ENCODE measurements at regions not wholly inside any gene's neighbourhood (a gene's known extent, or its start where the extent isn't known, plus 50 kb on each side); places are given as distances from the start of the nearest gene placed in this dataset.
A peak's percentile ranks its signal among the peaks of the same experiment; 100 is the strongest.

- peak; percentile 37 for DNase-seq (ENCODE audit: extremely low spot score)
- POLR2A ChIA-PET: no interaction called here
- CTCF ChIA-PET: interaction anchor here (0.6 to 1.0 kb wide), 3 partner anchors 13 to 107 kb away, joined by 3 read pairs; no protein-coding TSS in a partner anchor
- TF ChIP-seq ZNF384 (IDR thresholded peaks at IDR 0.05) (no peak), TARDBP (IDR thresholded peaks at IDR 0.05) (no peak), ELF4 (IDR thresholded peaks at IDR 0.05) (no peak), SUZ12 (IDR thresholded peaks at IDR 0.05) (no peak), HDGF (IDR thresholded peaks at IDR 0.05; ENCODE audit: borderline replicate concordance) (no peak)
These were observed 411.0 kb upstream of the OR4E1 start for GRCh38 chr14:22084393-22085281.

- POLR2A ChIA-PET: no interaction called here
- CTCF ChIA-PET: no interaction called here
- DNase-seq (ENCODE audit: extremely low spot score): no peak
- TF ChIP-seq TARDBP (IDR thresholded peaks at IDR 0.05) (no peak), HDGF (IDR thresholded peaks at IDR 0.05; ENCODE audit: borderline replicate concordance) (no peak), ELF4 (IDR thresholded peaks at IDR 0.05) (no peak), FOXA1 (IDR thresholded peaks at IDR 0.05) (no peak), ARNT (IDR thresholded peaks at IDR 0.05) (no peak), SP1 (IDR thresholded peaks at IDR 0.05) (no peak), PKNOX1 (IDR thresholded peaks at IDR 0.05) (no peak), LEF1 (IDR thresholded peaks at IDR 0.05; ENCODE audit: borderline replicate concordance) (no peak), SUZ12 (IDR thresholded peaks at IDR 0.05) (no peak), L3MBTL2 (conservative IDR thresholded peaks at IDR 0.05) (no peak), ZNF384 (IDR thresholded peaks at IDR 0.05) (no peak), NFRKB (IDR thresholded peaks at IDR 0.05) (no peak), FOXK2 (IDR thresholded peaks at IDR 0.05) (no peak), FOXM1 (IDR thresholded peaks at IDR 0.05; ENCODE audit: borderline replicate concordance) (no peak), CTBP1 (IDR thresholded peaks at IDR 0.05; ENCODE audit: borderline replicate concordance) (no peak), BHLHE40 (IDR thresholded peaks at IDR 0.05; ENCODE audit: borderline replicate concordance) (no peak)
These were observed 407.7 kb upstream of the OR4E1 start for GRCh38 chr14:22081337-22081736.

- no peak for DNase-seq (ENCODE audit: extremely low spot score)
- TF ChIP-seq FOXK2 (IDR thresholded peaks at IDR 0.05): no peak
- no peak for TF ChIP-seq NFRKB (IDR thresholded peaks at IDR 0.05)
- TF ChIP-seq ELF4 (IDR thresholded peaks at IDR 0.05): no peak
- no peak for TF ChIP-seq FOXM1 (IDR thresholded peaks at IDR 0.05; ENCODE audit: borderline replicate concordance)
- no peak for TF ChIP-seq FOXA1 (IDR thresholded peaks at IDR 0.05)
- no peak for TF ChIP-seq ZNF384 (IDR thresholded peaks at IDR 0.05)
- TF ChIP-seq CTBP1 (IDR thresholded peaks at IDR 0.05; ENCODE audit: borderline replicate concordance): no peak
- TF ChIP-seq SUZ12 (IDR thresholded peaks at IDR 0.05): no peak
- TF ChIP-seq HDGF (IDR thresholded peaks at IDR 0.05; ENCODE audit: borderline replicate concordance): no peak
- TF ChIP-seq SP1 (IDR thresholded peaks at IDR 0.05): no peak
- no peak for TF ChIP-seq PKNOX1 (IDR thresholded peaks at IDR 0.05)
- TF ChIP-seq BHLHE40 (IDR thresholded peaks at IDR 0.05; ENCODE audit: borderline replicate concordance): no peak
- TF ChIP-seq ARNT (IDR thresholded peaks at IDR 0.05): no peak
- TF ChIP-seq TARDBP (IDR thresholded peaks at IDR 0.05): no peak
- TF ChIP-seq L3MBTL2 (conservative IDR thresholded peaks at IDR 0.05): no peak
- TF ChIP-seq LEF1 (IDR thresholded peaks at IDR 0.05; ENCODE audit: borderline replicate concordance): no peak
- ChIA-PET POLR2A (no interaction called here), CTCF (interaction anchor here (0.5 kb wide), 1 partner anchor 923 kb away, joined by 3 read pairs; no protein-coding TSS in a partner anchor)
These were observed 406.1 kb upstream of the OR4E1 start for GRCh38 chr14:22079766-22080165.

- ChIA-PET POLR2A (no interaction called here), CTCF (no interaction called here)
- TF ChIP-seq ARNT (IDR thresholded peaks at IDR 0.05): no peak
- TF ChIP-seq SP1 (IDR thresholded peaks at IDR 0.05): no peak
- TF ChIP-seq CTBP1 (IDR thresholded peaks at IDR 0.05; ENCODE audit: borderline replicate concordance): no peak
- no peak for TF ChIP-seq NFRKB (IDR thresholded peaks at IDR 0.05)
- TF ChIP-seq FOXA1 (IDR thresholded peaks at IDR 0.05): no peak
- no peak for TF ChIP-seq SUZ12 (IDR thresholded peaks at IDR 0.05)
- no peak for TF ChIP-seq ZNF384 (IDR thresholded peaks at IDR 0.05)
- no peak for DNase-seq (ENCODE audit: extremely low spot score)
These were observed 400.2 kb upstream of the OR4E1 start for GRCh38 chr14:22073801-22074200.

- DNase-seq (ENCODE audit: extremely low spot score): no peak
- CTCF ChIA-PET: interaction anchor here (0.8 kb wide), 1 partner anchor 87 kb away, joined by 3 read pairs; no protein-coding TSS in a partner anchor
These were observed 397.4 kb upstream of the OR4E1 start for GRCh38 chr14:22071006-22071405.

More at GRCh38 chr14:22071006-22071405, 397.4 kb upstream of the OR4E1 start:
- POLR2A ChIA-PET: no interaction called here
- TF ChIP-seq FOXK2 (IDR thresholded peaks at IDR 0.05) (no peak), FOXA1 (IDR thresholded peaks at IDR 0.05) (no peak), ARNT (IDR thresholded peaks at IDR 0.05) (no peak), FOXM1 (IDR thresholded peaks at IDR 0.05; ENCODE audit: borderline replicate concordance) (no peak), PKNOX1 (IDR thresholded peaks at IDR 0.05) (no peak), TARDBP (IDR thresholded peaks at IDR 0.05) (no peak), BHLHE40 (IDR thresholded peaks at IDR 0.05; ENCODE audit: borderline replicate concordance) (no peak), CTBP1 (IDR thresholded peaks at IDR 0.05; ENCODE audit: borderline replicate concordance) (no peak), ZNF384 (IDR thresholded peaks at IDR 0.05) (no peak), LEF1 (IDR thresholded peaks at IDR 0.05; ENCODE audit: borderline replicate concordance) (no peak), SUZ12 (IDR thresholded peaks at IDR 0.05) (no peak), NFRKB (IDR thresholded peaks at IDR 0.05) (no peak), HDGF (IDR thresholded peaks at IDR 0.05; ENCODE audit: borderline replicate concordance) (no peak), SP1 (IDR thresholded peaks at IDR 0.05) (no peak), ELF4 (IDR thresholded peaks at IDR 0.05) (no peak), L3MBTL2 (conservative IDR thresholded peaks at IDR 0.05) (no peak)

All from HEK293T (cell line).